ENCODE measurements at regions not wholly inside any gene's neighbourhood (a gene's known extent, or its start where the extent isn't known, plus 50 kb on each side); places are given as distances from the start of the nearest gene placed in this dataset.

DNA sequence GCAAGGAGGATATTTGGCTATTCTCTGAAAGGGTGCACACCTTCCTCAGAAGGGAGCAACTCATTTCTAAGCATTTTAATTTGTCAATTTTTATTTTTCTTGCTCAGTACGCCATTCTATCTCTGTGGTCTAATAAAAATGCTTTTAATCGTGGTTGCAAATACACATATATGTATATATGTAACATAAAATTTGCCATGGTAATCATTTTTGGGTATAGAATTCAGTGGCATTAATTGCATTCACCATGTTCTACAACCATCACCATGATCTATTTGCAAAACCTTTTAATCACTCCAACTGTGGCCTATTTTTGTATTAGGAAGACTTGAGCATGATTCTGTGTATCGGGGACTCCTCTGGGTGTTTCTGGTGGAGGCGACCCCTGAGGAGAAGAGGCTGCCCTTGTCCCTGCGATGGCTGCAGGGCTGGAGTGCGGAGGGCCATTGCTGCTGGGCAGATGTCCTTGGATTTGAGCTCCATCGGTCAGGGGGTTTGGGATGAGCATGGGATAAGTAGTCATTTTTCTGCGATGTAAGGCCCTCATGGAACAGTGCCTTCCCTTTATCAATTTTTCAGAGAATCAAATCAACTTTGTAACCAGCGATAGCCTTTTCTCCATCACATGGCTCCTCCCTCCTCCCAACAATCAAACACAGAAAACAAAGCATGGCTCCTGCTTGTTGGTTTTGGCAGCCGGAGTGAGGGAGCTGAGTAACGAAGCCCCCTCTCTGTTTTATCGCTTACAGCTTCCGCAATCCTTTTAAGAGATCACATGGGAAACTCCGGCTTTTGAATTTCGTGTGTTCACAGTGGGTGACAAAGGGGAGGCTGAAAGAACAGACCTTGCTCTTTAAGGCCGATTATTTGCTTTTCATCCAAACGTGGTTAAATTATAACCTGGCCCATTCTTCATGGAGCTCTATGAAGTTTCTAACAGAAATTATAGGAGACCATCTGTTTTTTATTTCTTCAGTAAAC is 187.3 kb downstream of the TENT4A start:
- Mint-ChIP-seq H3K4me1 (no peaks in the 10 kb centered on the region), H3K27ac (no peak overlapping the region), H3K9me3 (peaks cover 4 to 6% of the 10 kb centered on the region in 2 donors), H3K4me3 (no peak overlapping the region), H3K27me3 (ENCODE audit: low read depth in 2 of 2) (no peaks in the 10 kb centered on the region), H3K36me3 (no peaks in the 10 kb centered on the region)
- H3K36me3 ChIP-seq (ENCODE audit: control insufficient read depth, insufficient read depth, low read length), result no peaks in the 10 kb centered on the region
- intact Hi-C loops (cut with micrococcal nuclease), result no loop called here
- WGBS (ENCODE audit: insufficient coverage), result 91% methylated on average over 14 of the region's 17 CpGs
- TF ChIP-seq, protein P1, sequence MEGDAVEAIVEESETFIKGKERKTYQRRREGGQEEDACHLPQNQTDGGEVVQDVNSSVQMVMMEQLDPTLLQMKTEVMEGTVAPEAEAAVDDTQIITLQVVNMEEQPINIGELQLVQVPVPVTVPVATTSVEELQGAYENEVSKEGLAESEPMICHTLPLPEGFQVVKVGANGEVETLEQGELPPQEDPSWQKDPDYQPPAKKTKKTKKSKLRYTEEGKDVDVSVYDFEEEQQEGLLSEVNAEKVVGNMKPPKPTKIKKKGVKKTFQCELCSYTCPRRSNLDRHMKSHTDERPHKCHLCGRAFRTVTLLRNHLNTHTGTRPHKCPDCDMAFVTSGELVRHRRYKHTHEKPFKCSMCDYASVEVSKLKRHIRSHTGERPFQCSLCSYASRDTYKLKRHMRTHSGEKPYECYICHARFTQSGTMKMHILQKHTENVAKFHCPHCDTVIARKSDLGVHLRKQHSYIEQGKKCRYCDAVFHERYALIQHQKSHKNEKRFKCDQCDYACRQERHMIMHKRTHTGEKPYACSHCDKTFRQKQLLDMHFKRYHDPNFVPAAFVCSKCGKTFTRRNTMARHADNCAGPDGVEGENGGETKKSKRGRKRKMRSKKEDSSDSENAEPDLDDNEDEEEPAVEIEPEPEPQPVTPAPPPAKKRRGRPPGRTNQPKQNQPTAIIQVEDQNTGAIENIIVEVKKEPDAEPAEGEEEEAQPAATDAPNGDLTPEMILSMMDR (IDR thresholded peaks at IDR 0.05), result no peak
- ATAC-seq, result no peak
- no peaks in the 10 kb centered on the region for H3K27me3 ChIP-seq (ENCODE audit: control insufficient read depth, insufficient read depth, low read length)
- no peak overlapping the region for H3K27ac ChIP-seq (ENCODE audit: low read length)
- H3K4me1 ChIP-seq (ENCODE audit: control insufficient read depth, insufficient read depth, low read length), result no peaks in the 10 kb centered on the region
- no peak overlapping the region for H3K4me3 ChIP-seq (ENCODE audit: low read length)
- DNase-seq, result no peak
- H3K9me3 ChIP-seq (ENCODE audit: control insufficient read depth, insufficient read depth, low read length), result no peaks in the 10 kb centered on the region

DNA sequence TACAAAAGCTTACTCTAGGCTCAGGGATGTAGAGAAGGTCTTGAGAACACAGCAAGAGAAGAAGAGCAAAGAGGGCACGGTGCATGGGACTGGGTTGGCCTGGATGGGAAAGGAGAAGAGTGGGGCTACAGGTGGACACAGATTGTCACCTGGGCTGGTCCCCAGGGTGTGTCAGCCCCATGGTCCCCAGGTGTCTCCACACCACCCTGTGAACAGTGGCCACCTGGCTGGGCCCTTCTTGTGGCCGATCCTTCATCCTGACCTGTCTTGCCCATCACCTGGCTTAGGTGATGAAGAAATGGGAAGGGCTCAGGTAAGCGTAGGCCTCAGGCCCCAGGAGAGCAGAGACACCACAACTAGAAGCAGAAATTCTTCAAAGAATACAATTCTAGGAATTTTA is 188.9 kb downstream of the TENT4A start:
- WGBS (ENCODE audit: insufficient coverage), result 73% methylated on average over 2 of the region's 3 CpGs
- TF ChIP-seq, protein P1 (IDR thresholded peaks at IDR 0.05), result no peak

DNA sequence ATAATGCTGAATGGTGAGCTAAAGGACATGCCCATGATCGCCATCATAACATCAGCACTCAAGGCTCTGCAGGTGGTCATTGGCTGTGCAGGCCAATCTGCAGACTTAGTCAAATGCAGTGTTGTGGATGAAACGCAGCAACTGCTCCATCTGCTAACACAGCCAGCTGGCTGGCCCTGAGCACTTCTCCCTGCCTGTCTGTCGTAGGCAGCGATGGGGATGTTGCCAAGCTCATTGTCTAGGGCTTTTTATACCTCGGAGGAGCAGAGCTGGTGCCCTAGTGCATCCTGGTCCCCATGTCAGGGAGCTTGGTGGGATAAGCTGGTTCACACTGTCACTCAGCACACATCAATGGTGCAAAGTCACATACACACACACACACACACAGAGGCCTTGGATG is 189.4 kb downstream of the TENT4A start:
- Histone ChIP-seq H3K4me3 (ENCODE audit: low read length) (no peak overlapping the region), H3K9me3 (ENCODE audit: control insufficient read depth, insufficient read depth, low read length) (no peaks in the 10 kb centered on the region), H3K4me1 (ENCODE audit: control insufficient read depth, insufficient read depth, low read length) (no peaks in the 10 kb centered on the region), H3K27me3 (ENCODE audit: control insufficient read depth, insufficient read depth, low read length) (no peaks in the 10 kb centered on the region), H3K27ac (ENCODE audit: low read length) (no peak overlapping the region), H3K36me3 (ENCODE audit: control insufficient read depth, insufficient read depth, low read length) (no peaks in the 10 kb centered on the region)
- no peak overlapping the region for H3K27ac Mint-ChIP-seq
- DNase-seq, result no peak
- no peaks in the 10 kb centered on the region for H3K27me3 Mint-ChIP-seq (ENCODE audit: low read depth in 2 of 2)
- 86% methylated on average over 5 of the region's 5 CpGs for WGBS (ENCODE audit: insufficient coverage)
- H3K4me3 Mint-ChIP-seq, result no peak overlapping the region
- intact Hi-C loops (cut with micrococcal nuclease), result no loop called here
- H3K4me1 Mint-ChIP-seq, result no peaks in the 10 kb centered on the region
- no peak for ATAC-seq
- peaks cover 4 to 6% of the 10 kb centered on the region in 2 donors for H3K9me3 Mint-ChIP-seq
- TF ChIP-seq, protein P1 (IDR thresholded peaks at IDR 0.05), result no peak
- no peaks in the 10 kb centered on the region for H3K36me3 Mint-ChIP-seq

More for the DNA sequence above, 188.9 kb downstream of the TENT4A start:
- no peaks in the 10 kb centered on the region for H3K36me3 Mint-ChIP-seq
- H3K4me1 Mint-ChIP-seq, result no peaks in the 10 kb centered on the region
- Histone ChIP-seq H3K4me1 (ENCODE audit: control insufficient read depth, insufficient read depth, low read length) (no peaks in the 10 kb centered on the region), H3K4me3 (ENCODE audit: low read length) (no peak overlapping the region), H3K9me3 (ENCODE audit: control insufficient read depth, insufficient read depth, low read length) (no peaks in the 10 kb centered on the region), H3K36me3 (ENCODE audit: control insufficient read depth, insufficient read depth, low read length) (no peaks in the 10 kb centered on the region), H3K27ac (ENCODE audit: low read length) (no peak overlapping the region), H3K27me3 (ENCODE audit: control insufficient read depth, insufficient read depth, low read length) (no peaks in the 10 kb centered on the region)
- DNase-seq (no peak), ATAC-seq (no peak)
- no peak overlapping the region for H3K27ac Mint-ChIP-seq
- H3K4me3 Mint-ChIP-seq, result no peak overlapping the region
- H3K9me3 Mint-ChIP-seq, result peaks cover 4 to 6% of the 10 kb centered on the region in 2 donors
- H3K27me3 Mint-ChIP-seq (ENCODE audit: low read depth in 2 of 2), result no peaks in the 10 kb centered on the region
- intact Hi-C loops (cut with micrococcal nuclease), result no loop called here
